PC-9 (cell line): ENCODE measurements at regions not wholly inside any gene's neighbourhood (a gene's known extent, or its start where the extent isn't known, plus 50 kb on each side); places are given as distances from the start of the nearest gene placed in this dataset.

Experiments
- BruUV-seq: library from RNA; stranded (reverse); fragments of 400-500 nt; replicated peaks from 2 replicates; lab custom pipeline; 2021; lab: Mats Ljungman, UMichigan
- CTCF ChIA-PET: fragments of 300-600 bp; sonication (Branson Sonifier 250); formaldehyde crosslinking; loops from one replicate; lab custom pipeline; 2022; ENCODE audit warnings: antibody characterized with exemption; lab: Charles Lee
- POLR2A ChIA-PET: fragments of 300-600 bp; sonication (Branson Sonifier 250); formaldehyde crosslinking; loops from one replicate; lab custom pipeline; 2022; ENCODE audit warnings: antibody characterized with exemption; ENCODE audit not compliant: unreplicated experiment; lab: Charles Lee
- DNase-seq, 2 experiments: peaks; one replicate each; pipeline versions ENCODE4 v3.0.0 to v3.0.0-alpha.2; 2015 to 2022; ENCODE audit warnings: mixed read lengths in 1 of 2
- H2AFZ ChIP-seq: fragments of 200-600 bp; sonication (generic); 2 replicates; pipeline ENCODE4 v1.8.1; 2017; ENCODE audit warnings: antibody characterized with exemption
- H3F3A ChIP-seq: fragments of 200-600 bp; sonication (generic); 2 replicates; pipeline ENCODE4 v1.8.1; 2017; ENCODE audit warnings: antibody characterized with exemption, mild to moderate bottlenecking, low read depth; ENCODE audit not compliant: insufficient read depth
- H3K27ac ChIP-seq: fragments of 200-600 bp; sonication (generic); 2 replicates; pipeline ENCODE4 v1.6.1; 2016; ENCODE audit warnings: mixed run types
- H3K27me3 ChIP-seq: fragments of 200-600 bp; sonication (generic); 2 replicates; pipeline ENCODE4 v1.6.1; 2016; ENCODE audit warnings: low read depth, mixed run types; ENCODE audit not compliant: insufficient read depth
- H3K36me3 ChIP-seq: fragments of 200-600 bp; sonication (generic); 2 replicates; pipeline ENCODE4 v1.6.1; 2016; ENCODE audit warnings: low read depth, mixed run types
- H3K4me1 ChIP-seq: fragments of 200-600 bp; sonication (generic); replicated peaks from 2 replicates; pipeline ENCODE4 v1.6.1; 2016; ENCODE audit warnings: mixed run types; ENCODE audit not compliant: insufficient read depth
- H3K4me2 ChIP-seq: fragments of 200-600 bp; sonication (generic); 2 replicates; pipeline ENCODE4 v1.6.1; 2017; ENCODE audit warnings: mixed run types
- H3K4me3 ChIP-seq: fragments of 200-600 bp; sonication (generic); 2 replicates; pipeline ENCODE4 v1.6.1; 2016; ENCODE audit warnings: mixed run types
- H3K79me2 ChIP-seq: fragments of 200-600 bp; sonication (generic); 2 replicates; pipeline ENCODE4 v1.6.1; 2017; ENCODE audit warnings: low read depth, mixed run types
- H3K9me2 ChIP-seq: fragments of 200-600 bp; sonication (generic); 2 replicates; pipeline ENCODE4 v1.8.1; 2017; ENCODE audit warnings: mild to moderate bottlenecking; ENCODE audit not compliant: insufficient read depth
- H3K9me3 ChIP-seq: fragments of 200-600 bp; sonication (generic); 2 replicates; pipeline ENCODE4 v1.8.1; 2016; ENCODE audit warnings: low read depth; ENCODE audit not compliant: insufficient read depth
- H4K20me1 ChIP-seq: fragments of 200-600 bp; sonication (generic); 2 replicates; pipeline ENCODE4 v1.8.1; 2017; ENCODE audit not compliant: insufficient read depth
- CTCF ChIP-seq: fragments of 200-600 bp; sonication (generic); conservative IDR thresholded peaks from 2 replicates; pipeline ENCODE4 v1.6.1; 2017; ENCODE audit warnings: mixed run types, antibody characterized with exemption, mild to moderate bottlenecking, moderate library complexity
- EZH2 ChIP-seq: fragments of 200-600 bp; sonication (generic); IDR thresholded peaks from 2 replicates; pipeline ENCODE4 v1.8.0; 2017; ENCODE audit warnings: antibody characterized with exemption, low read depth
- intact Hi-C: fragments of 100-400 bp; cut with micrococcal nuclease; formaldehyde crosslinking; loops from one replicate; pipeline ENCODE4 v1.10.0; 2022; ENCODE audit not compliant: unreplicated experiment

DNA sequence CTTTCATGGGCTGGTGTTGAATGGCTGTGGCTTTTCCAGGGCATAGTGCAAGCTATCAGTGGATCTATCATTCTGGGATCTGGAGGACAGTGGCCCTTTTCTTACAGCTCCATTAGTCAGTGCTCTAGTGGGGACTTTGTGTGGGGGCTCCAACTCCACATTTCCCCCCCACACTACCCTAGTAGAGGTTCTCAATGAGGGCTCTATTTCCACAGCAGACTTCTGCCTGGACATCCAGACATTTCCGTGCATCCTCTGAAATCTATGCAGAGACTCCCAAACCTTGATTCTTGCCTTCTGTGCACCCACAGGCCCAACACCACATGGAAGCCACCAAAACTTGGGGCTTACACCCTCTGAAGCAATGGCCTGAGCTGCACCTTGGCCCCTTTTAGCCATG lies 208.3 kb upstream of the MKLN1 start:
- Histone ChIP-seq H3K27me3 (no peaks in the 10 kb centered on the region), H3K4me1 (no peaks in the 10 kb centered on the region), H3K4me3 (no peak overlapping the region), H4K20me1 (no peaks in the 10 kb centered on the region), H3K9me3 (peaks cover 24% of the 10 kb centered on the region), H3K36me3 (peaks cover 5% of the 10 kb centered on the region; the same call in 1 of the 2 replicates), H3K4me2 (no peak overlapping the region), H3K9me2 (no peaks in the 10 kb centered on the region), H3F3A (0 out of 2 replicates have a peak, but pooled peaks cover 18% of the 10 kb centered on the region), H3K27ac (no peak overlapping the region), H2AFZ (no peak overlapping the region), H3K79me2 (no peaks in the 10 kb centered on the region)
- ChIA-PET CTCF (no interaction called here), POLR2A (no interaction called here)
- DNase-seq, result no peak
- intact Hi-C loops, result no loop called here
- TF ChIP-seq CTCF (no peak), EZH2 (no peak)
- no TSS peak for BruUV-seq

- no peaks in the 10 kb centered on the region for H4K20me1 ChIP-seq
- H3K4me1 ChIP-seq, result no peaks in the 10 kb centered on the region
- H3K36me3 ChIP-seq, result peaks cover 2% of the 10 kb centered on the region; the same call in 1 of the 2 replicates
- DNase-seq, result no peak
- no peak for TF ChIP-seq EZH2
- no peak for TF ChIP-seq CTCF
- intact Hi-C loops, result no loop called here
- no peaks in the 10 kb centered on the region for H3K9me2 ChIP-seq
- H2AFZ ChIP-seq, result no peak overlapping the region
- no peaks in the 10 kb centered on the region for H3K27me3 ChIP-seq
- H3F3A ChIP-seq, result 0 out of 2 replicates have a peak, but pooled peaks cover 11% of the 10 kb centered on the region
- POLR2A ChIA-PET, result interaction anchor here (0.6 kb wide), 1 partner anchor 67 kb away, joined by 9 read pairs; no protein-coding TSS in a partner anchor
- CTCF ChIA-PET, result no interaction called here
- no peak overlapping the region for H3K4me2 ChIP-seq
- H3K79me2 ChIP-seq, result no peaks in the 10 kb centered on the region
- no TSS peak for BruUV-seq
- no peak overlapping the region for H3K27ac ChIP-seq
- H3K4me3 ChIP-seq, result no peak overlapping the region
- H3K9me3 ChIP-seq, result peaks cover 16% of the 10 kb centered on the region
Observed at GRCh38 chr7:131122394-131122793, 205.3 kb upstream of the MKLN1 start.

GRCh38 chr7:131124001-131124629 lies 203.6 kb upstream of the MKLN1 start:
- Histone ChIP-seq H3K27ac (no peak overlapping the region), H4K20me1 (no peaks in the 10 kb centered on the region), H3K27me3 (no peaks in the 10 kb centered on the region), H3K79me2 (no peaks in the 10 kb centered on the region), H3K4me1 (no peaks in the 10 kb centered on the region), H3F3A (0 out of 2 replicates have a peak, but pooled peaks cover 7% of the 10 kb centered on the region), H2AFZ (no peak overlapping the region), H3K9me2 (no peaks in the 10 kb centered on the region), H3K4me2 (no peak overlapping the region), H3K9me3 (peaks cover 1% of the 10 kb centered on the region; the same call in 1 of the 2 replicates), H3K36me3 (no peaks in the 10 kb centered on the region), H3K4me3 (no peak overlapping the region)
- no peak for TF ChIP-seq EZH2
- no peak for TF ChIP-seq CTCF
- ChIA-PET CTCF (no interaction called here), POLR2A (interaction anchor here (0.6 kb wide), 1 partner anchor 36 kb away, joined by 6 read pairs; no protein-coding TSS in a partner anchor)
- intact Hi-C loops, result no loop called here
- no TSS peak for BruUV-seq
- DNase-seq, result no peak
